GM12878 (cell line): ENCODE measurements at regions not wholly inside any gene's neighbourhood (a gene's known extent, or its start where the extent isn't known, plus 50 kb on each side); places are given as distances from the start of the nearest gene placed in this dataset.

Experiments
- BCL11A ChIP-seq: IDR thresholded peaks from 2 replicates; pipeline ENCODE4 v1.6.1; 2011; ENCODE audit warnings: low read depth, low read length
- CHD4 ChIP-seq: fragments of 200-600 bp; sonication (generic); IDR thresholded peaks from 2 replicates; pipeline ENCODE4 v1.6.1; 2016; ENCODE audit warnings: mild to moderate bottlenecking
- GATAD2B ChIP-seq: fragments of 450-650 bp; conservative IDR thresholded peaks from 2 replicates; pipeline ENCODE4 v1.6.1; 2017; ENCODE audit warnings: low read depth, mild to moderate bottlenecking, moderate library complexity
- JUND ChIP-seq: IDR thresholded peaks from 2 replicates; pipeline ENCODE4 v1.6.1; 2012; ENCODE audit warnings: low read depth, mild to moderate bottlenecking, low read length, improper control_type of control experiment, moderate library complexity
- MEF2B ChIP-seq: fragments of 450-650 bp; IDR thresholded peaks from 2 replicates; pipeline ENCODE4 v1.6.1; 2018; ENCODE audit warnings: mild to moderate bottlenecking, moderate library complexity; ENCODE audit not compliant: partially characterized antibody, poor library complexity, severe bottlenecking
- MTA2 ChIP-seq: fragments of 450-650 bp; IDR thresholded peaks from 2 replicates; pipeline ENCODE4 v1.6.1; 2016; ENCODE audit warnings: low read depth, mild to moderate bottlenecking, moderate library complexity
- NFIC ChIP-seq: IDR thresholded peaks from 2 replicates; pipeline ENCODE4 v1.6.1; 2012; ENCODE audit warnings: low read depth, mild to moderate bottlenecking, inconsistent platforms, low read length, moderate library complexity
- NFYA ChIP-seq: IDR thresholded peaks from 2 replicates; pipeline ENCODE4 v1.6.1; 2011; ENCODE audit warnings: low read depth, mild to moderate bottlenecking, low read length, improper control_type of control experiment, borderline replicate concordance
- RAD21 ChIP-seq: IDR thresholded peaks from 2 replicates; pipeline ENCODE4 v1.6.1; 2011; ENCODE audit warnings: mild to moderate bottlenecking, low read depth, low read length, moderate library complexity; ENCODE audit not compliant: insufficient read depth
- TAF1 ChIP-seq: IDR thresholded peaks from 2 replicates; pipeline ENCODE4 v1.6.1; 2011; ENCODE audit warnings: mild to moderate bottlenecking, low read depth, low read length, borderline replicate concordance
- ZNF687 ChIP-seq: fragments of 450-650 bp; IDR thresholded peaks from 2 replicates; pipeline ENCODE4 v1.6.1; 2017; ENCODE audit warnings: mild to moderate bottlenecking, moderate library complexity
- TF ChIP-seq, protein P1 (sequence below): fragments of 450-650 bp; IDR thresholded peaks from 2 replicates; pipeline ENCODE4 v1.6.1; 2017; ENCODE audit warnings: low read depth, mild to moderate bottlenecking, moderate library complexity

- no peak for TF ChIP-seq JUND
- TF ChIP-seq TAF1, result no peak
- no peak for TF ChIP-seq BCL11A
- TF ChIP-seq NFYA, result no peak
- no peak for TF ChIP-seq RAD21
- TF ChIP-seq NFIC, result no peak
- TF ChIP-seq, protein P1, sequence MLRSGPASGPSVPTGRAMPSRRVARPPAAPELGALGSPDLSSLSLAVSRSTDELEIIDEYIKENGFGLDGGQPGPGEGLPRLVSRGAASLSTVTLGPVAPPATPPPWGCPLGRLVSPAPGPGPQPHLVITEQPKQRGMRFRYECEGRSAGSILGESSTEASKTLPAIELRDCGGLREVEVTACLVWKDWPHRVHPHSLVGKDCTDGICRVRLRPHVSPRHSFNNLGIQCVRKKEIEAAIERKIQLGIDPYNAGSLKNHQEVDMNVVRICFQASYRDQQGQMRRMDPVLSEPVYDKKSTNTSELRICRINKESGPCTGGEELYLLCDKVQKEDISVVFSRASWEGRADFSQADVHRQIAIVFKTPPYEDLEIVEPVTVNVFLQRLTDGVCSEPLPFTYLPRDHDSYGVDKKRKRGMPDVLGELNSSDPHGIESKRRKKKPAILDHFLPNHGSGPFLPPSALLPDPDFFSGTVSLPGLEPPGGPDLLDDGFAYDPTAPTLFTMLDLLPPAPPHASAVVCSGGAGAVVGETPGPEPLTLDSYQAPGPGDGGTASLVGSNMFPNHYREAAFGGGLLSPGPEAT, result no peak
- no peak for TF ChIP-seq GATAD2B
- TF ChIP-seq MEF2B, result no peak
- TF ChIP-seq ZNF687, result no peak
- no peak for TF ChIP-seq MTA2
- no peak for TF ChIP-seq CHD4
Measured at GRCh38 chrX:73922856-73923455, 70.4 kb upstream of the XIST start (continued).
